OCI-LY1 (cell line): ENCODE measurements at regions not wholly inside any gene's neighbourhood (a gene's known extent, or its start where the extent isn't known, plus 50 kb on each side); places are given as distances from the start of the nearest gene placed in this dataset.

Source experiments
- EZH2 ChIP-seq: fragments of 200-600 bp; sonication (generic), shearing (Covaris generic); IDR thresholded peaks from 2 replicates; pipeline ENCODE4 v1.8.0; 2017; ENCODE audit warnings: borderline replicate concordance, mixed run types, mild to moderate bottlenecking, antibody characterized with exemption, low read length, moderate library complexity, mixed read lengths
- TF ChIP-seq, protein P1 (sequence below): fragments of 200-600 bp; sonication (generic), shearing (Covaris generic); IDR thresholded peaks from 2 replicates; pipeline ENCODE4 v1.5.1; 2017; ENCODE audit warnings: mild to moderate bottlenecking, antibody characterized with exemption, low read length, moderate library complexity, mixed read lengths

DNA sequence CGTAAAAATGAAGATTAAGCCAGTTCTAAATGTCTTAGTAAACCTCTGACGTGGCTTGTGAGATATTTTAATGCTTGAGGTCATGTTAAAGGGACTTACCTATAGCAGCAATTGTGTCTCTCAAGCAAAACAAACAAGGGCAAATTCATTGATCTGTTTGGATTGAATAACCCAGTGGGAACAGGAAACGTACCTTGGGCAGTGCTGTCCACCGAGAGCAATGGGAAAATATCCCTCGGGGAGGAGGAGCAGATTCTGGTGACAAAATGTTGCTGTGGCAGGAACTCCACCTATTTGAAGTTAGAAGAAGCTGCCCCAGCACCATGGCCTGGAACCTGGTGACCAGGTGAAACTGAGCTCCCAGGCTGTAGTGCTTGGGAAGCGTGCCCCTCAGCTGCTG is 107.1 kb upstream of the FZD8 start:
- TF ChIP-seq, protein P1, sequence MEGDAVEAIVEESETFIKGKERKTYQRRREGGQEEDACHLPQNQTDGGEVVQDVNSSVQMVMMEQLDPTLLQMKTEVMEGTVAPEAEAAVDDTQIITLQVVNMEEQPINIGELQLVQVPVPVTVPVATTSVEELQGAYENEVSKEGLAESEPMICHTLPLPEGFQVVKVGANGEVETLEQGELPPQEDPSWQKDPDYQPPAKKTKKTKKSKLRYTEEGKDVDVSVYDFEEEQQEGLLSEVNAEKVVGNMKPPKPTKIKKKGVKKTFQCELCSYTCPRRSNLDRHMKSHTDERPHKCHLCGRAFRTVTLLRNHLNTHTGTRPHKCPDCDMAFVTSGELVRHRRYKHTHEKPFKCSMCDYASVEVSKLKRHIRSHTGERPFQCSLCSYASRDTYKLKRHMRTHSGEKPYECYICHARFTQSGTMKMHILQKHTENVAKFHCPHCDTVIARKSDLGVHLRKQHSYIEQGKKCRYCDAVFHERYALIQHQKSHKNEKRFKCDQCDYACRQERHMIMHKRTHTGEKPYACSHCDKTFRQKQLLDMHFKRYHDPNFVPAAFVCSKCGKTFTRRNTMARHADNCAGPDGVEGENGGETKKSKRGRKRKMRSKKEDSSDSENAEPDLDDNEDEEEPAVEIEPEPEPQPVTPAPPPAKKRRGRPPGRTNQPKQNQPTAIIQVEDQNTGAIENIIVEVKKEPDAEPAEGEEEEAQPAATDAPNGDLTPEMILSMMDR = no peak
- no peak for TF ChIP-seq EZH2
